SK-N-SH treated with all-trans-retinoic acid at 6 μM for 48 hours (cell line): ENCODE measurements at regions not wholly inside any gene's neighbourhood (a gene's known extent, or its start where the extent isn't known, plus 50 kb on each side); places are given as distances from the start of the nearest gene placed in this dataset.

Experiments used
- CREB5 ChIP-seq: fragments of 250-450 bp; sonication (Bioruptor Pico); IDR thresholded peaks from 2 replicates; pipeline ENCODE4 v1.5.1; 2020; ENCODE audit warnings: low read depth, mild to moderate bottlenecking, moderate library complexity
- GLIS3 ChIP-seq: fragments of 250-450 bp; sonication (Bioruptor Pico); IDR thresholded peaks from 2 replicates; pipeline ENCODE4 v1.5.0; 2020; ENCODE audit warnings: mild to moderate bottlenecking, moderate library complexity
- ISL1 ChIP-seq: fragments of 250-450 bp; sonication (Bioruptor Pico); IDR thresholded peaks from 2 replicates; pipeline ENCODE4 v2.1.2; 2022; ENCODE audit warnings: mild to moderate bottlenecking, moderate library complexity
- RARB ChIP-seq: fragments of 250-450 bp; sonication (Bioruptor Pico); IDR thresholded peaks from 2 replicates; pipeline ENCODE4 v1.8.0; 2021; ENCODE audit warnings: mild to moderate bottlenecking, moderate library complexity
- TOX ChIP-seq: fragments of 250-450 bp; sonication (Bioruptor Pico); IDR thresholded peaks from 2 replicates; pipeline ENCODE4 v1.8.0; 2021; ENCODE audit warnings: mild to moderate bottlenecking, moderate library complexity, borderline replicate concordance
- ZFP3 ChIP-seq: fragments of 250-450 bp; sonication (Bioruptor Pico); IDR thresholded peaks from 2 replicates; pipeline ENCODE4 v1.5.0; 2020; ENCODE audit warnings: mild to moderate bottlenecking, moderate library complexity
- ZFP30 ChIP-seq: fragments of 450-650 bp; formaldehyde crosslinking; IDR thresholded peaks from 2 replicates; pipeline ENCODE4 v1.5.0; 2022; ENCODE audit warnings: mild to moderate bottlenecking, moderate library complexity

- TF ChIP-seq RARB (CRISPR knock-in tag) (no peak), GLIS3 (no peak), ZFP30 (no peak), TOX (no peak), ISL1 (CRISPR knock-in tag) (no peak), CREB5 (no peak), ZFP3 (no peak)
Measured at GRCh38 chr16:8342276-8342675, 248.0 kb downstream of the TMEM114 start.
